Fibroblast of the aortic adventitia (primary cell): ENCODE measurements at regions not wholly inside any gene's neighbourhood (a gene's known extent, or its start where the extent isn't known, plus 50 kb on each side); places are given as distances from the start of the nearest gene placed in this dataset.

Experiments used
- DNase-seq: peaks from one replicate; pipeline ENCODE4 v3.0.0-alpha.2; 2010; ENCODE audit warnings: low read depth
- H3K4me3 ChIP-seq: 2 replicates; pipeline ENCODE4 v1.5.1; 2011; ENCODE audit warnings: low read depth, mild to moderate bottlenecking, control low read depth, low read length, moderate library complexity
- TF ChIP-seq, protein P1 (sequence below): IDR thresholded peaks from 2 replicates; pipeline ENCODE4 v1.5.1; 2011; ENCODE audit warnings: mild to moderate bottlenecking, low read length, control low read depth, inconsistent platforms; ENCODE audit not compliant: insufficient read depth

DNA sequence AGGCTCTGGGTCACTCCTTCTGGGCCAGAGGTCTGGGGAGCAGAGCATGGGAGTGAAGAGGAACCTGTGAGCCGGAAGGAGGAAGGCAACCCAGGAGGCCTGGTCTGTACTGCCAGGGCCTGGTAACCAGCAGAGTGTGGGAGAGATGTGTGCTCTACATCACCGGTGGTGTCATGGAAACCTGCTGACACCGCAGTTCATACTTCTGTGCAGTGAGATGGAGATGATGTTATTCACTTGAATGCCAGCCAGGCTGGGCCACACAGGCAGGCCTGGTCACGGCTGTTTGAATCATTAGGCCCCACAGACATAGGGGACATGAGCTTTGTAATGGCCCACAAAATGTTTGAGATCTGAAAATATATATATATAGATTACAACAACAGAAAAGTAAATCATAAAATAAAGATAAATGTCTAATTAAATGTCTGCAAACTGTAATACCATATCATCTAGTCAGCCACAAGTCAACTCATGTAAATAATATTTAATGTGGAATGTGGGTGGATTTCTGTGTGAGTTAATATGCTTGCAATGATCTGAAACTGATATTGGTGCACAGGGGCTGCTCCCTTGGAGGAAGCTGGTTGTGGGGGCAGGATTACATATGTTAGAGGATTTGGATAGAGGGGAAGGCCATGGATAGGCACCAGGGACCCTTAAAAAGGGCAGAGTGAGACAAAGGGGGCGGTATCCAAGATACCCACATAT is 108.5 kb upstream of the PFN2 start:
- TF ChIP-seq, protein P1, sequence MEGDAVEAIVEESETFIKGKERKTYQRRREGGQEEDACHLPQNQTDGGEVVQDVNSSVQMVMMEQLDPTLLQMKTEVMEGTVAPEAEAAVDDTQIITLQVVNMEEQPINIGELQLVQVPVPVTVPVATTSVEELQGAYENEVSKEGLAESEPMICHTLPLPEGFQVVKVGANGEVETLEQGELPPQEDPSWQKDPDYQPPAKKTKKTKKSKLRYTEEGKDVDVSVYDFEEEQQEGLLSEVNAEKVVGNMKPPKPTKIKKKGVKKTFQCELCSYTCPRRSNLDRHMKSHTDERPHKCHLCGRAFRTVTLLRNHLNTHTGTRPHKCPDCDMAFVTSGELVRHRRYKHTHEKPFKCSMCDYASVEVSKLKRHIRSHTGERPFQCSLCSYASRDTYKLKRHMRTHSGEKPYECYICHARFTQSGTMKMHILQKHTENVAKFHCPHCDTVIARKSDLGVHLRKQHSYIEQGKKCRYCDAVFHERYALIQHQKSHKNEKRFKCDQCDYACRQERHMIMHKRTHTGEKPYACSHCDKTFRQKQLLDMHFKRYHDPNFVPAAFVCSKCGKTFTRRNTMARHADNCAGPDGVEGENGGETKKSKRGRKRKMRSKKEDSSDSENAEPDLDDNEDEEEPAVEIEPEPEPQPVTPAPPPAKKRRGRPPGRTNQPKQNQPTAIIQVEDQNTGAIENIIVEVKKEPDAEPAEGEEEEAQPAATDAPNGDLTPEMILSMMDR, result no peak
- no peak overlapping the region for H3K4me3 ChIP-seq
- peak; percentile 87 for DNase-seq

DNA sequence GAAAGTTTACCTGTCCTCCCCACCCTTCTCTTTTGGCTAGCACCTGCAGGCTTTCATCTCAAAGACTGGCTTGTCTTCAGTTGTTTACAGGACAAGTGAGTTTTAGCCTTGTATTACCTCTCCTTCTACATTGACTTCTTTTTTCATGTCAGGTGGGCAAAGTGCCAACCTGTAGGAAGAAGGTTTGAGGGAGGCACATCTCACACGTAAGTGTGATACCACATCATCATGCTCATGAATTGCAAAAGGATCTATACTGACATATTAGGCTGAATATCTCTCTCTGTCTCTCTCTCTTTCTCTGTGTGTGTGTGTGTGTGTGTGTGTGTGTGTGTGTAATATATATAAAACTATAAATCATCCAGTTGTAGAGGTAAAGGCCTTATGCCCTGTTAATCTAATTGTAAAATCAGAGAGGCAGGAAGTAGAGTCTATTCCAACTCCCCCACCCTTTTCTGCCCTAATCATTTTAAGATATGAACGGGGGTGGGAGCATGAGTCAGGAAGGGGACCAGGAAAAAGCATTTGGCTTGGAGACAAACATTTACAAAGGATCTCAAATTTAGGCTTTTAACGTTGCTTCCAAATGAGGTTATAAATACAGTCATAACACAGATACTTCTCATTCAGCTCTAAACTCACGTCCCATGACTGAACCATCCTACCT is 107.0 kb upstream of the PFN2 start:
- no peak overlapping the region for H3K4me3 ChIP-seq
- DNase-seq, result peak; percentile 74

GRCh38 chr3:150077107-150077506 is 106.4 kb upstream of the PFN2 start:
- DNase-seq, result no peak
- H3K4me3 ChIP-seq, result no peak overlapping the region
- TF ChIP-seq, protein P1, result no peak

More for the DNA sequence above, 107.0 kb upstream of the PFN2 start:
- TF ChIP-seq, protein P1, result no peak

DNA sequence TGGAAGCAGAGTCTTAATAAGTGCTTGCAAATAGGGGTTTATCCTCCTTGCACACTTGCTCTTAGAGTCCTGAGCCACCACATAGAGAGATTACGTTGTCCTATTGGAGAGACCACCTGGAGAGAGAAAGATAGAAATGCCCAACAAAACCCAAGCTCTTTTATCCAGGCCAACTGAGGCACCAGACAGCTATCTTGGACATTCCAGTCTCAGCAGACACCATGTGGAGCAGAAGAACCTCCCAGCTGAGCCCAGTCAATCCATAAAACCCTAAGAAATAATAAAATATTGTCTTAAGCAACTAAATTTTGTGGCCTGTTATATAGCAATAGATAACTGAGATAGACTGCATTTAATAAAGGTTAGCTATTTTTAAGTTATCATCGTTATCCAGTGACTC is 105.7 kb upstream of the PFN2 start:
- TF ChIP-seq, protein P1, result no peak
- DNase-seq, result no peak
- no peak overlapping the region for H3K4me3 ChIP-seq

DNA sequence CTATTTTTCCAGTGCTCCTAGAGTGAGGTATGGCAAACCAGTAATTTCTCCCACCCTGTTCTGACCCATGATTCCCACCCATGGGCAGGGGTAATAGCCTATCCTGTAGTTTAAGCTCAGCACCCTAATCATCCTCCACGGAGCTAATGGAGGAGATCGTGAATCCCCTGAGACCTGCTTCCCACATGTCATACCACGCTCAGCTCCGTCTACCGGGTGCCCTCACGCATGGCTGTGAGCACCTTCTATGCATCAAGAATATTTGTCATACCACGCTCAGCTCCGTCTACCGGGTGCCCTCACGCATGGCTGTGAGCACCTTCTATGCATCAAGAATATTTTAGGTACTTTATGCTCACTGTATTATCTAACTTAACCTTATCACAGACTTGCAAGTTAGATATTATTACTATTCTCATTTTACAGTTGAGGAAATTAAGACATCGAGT is 104.7 kb upstream of the PFN2 start:
- DNase-seq, result no peak
- no peak overlapping the region for H3K4me3 ChIP-seq
- TF ChIP-seq, protein P1, result no peak

- TF ChIP-seq, protein P1, result no peak
- H3K4me3 ChIP-seq, result no peak overlapping the region
Observed at GRCh38 chr3:150074697-150075416, 104.2 kb upstream of the PFN2 start.

More at GRCh38 chr3:150074697-150075416, 104.2 kb upstream of the PFN2 start:
- no peak for DNase-seq
